Neuronal stem cell (in vitro differentiated cells): ENCODE measurements at regions not wholly inside any gene's neighbourhood (a gene's known extent, or its start where the extent isn't known, plus 50 kb on each side); places are given as distances from the start of the nearest gene placed in this dataset.

Experiments used
- DNase-seq: peaks from one replicate; pipeline ENCODE4 v3.0.0-alpha.2; 2013; ENCODE audit warnings: low spot score
- H2AFZ ChIP-seq: one replicate; pipeline ENCODE4 v1.6.1; 2013; ENCODE audit warnings: mild to moderate bottlenecking, low read length, inconsistent platforms
- H2AK5ac ChIP-seq: 2 replicates; pipeline ENCODE4 v1.6.1; 2013; ENCODE audit warnings: low read depth, mild to moderate bottlenecking, inconsistent platforms, low read length, moderate library complexity, mixed read lengths
- H2BK120ac ChIP-seq: 2 replicates; pipeline ENCODE4 v1.6.1; 2013; ENCODE audit warnings: low read depth, mild to moderate bottlenecking, inconsistent platforms, low read length, moderate library complexity, mixed read lengths
- H2BK12ac ChIP-seq: one replicate; pipeline ENCODE4 v1.6.1; 2013; ENCODE audit warnings: low read length, inconsistent platforms
- H2BK15ac ChIP-seq: 2 replicates; pipeline ENCODE4 v1.6.1; 2013; ENCODE audit warnings: mild to moderate bottlenecking, low read length, inconsistent platforms, mixed read lengths
- H2BK5ac ChIP-seq: one replicate; pipeline ENCODE4 v1.6.1; 2013; ENCODE audit warnings: inconsistent platforms, mild to moderate bottlenecking, low read length, moderate library complexity
- H3K14ac ChIP-seq: one replicate; pipeline ENCODE4 v1.6.1; 2013; ENCODE audit warnings: low read length, inconsistent platforms
- H3K18ac ChIP-seq: 2 replicates; pipeline ENCODE4 v1.6.1; 2013; ENCODE audit warnings: low read length, inconsistent platforms
- H3K23ac ChIP-seq: 2 replicates; pipeline ENCODE4 v1.6.1; 2013; ENCODE audit warnings: low read depth, mild to moderate bottlenecking, mixed read lengths, low read length, inconsistent platforms; ENCODE audit not compliant: poor library complexity
- H3K27ac ChIP-seq: replicated peaks from 3 replicates; pipeline ENCODE4 v1.5.1; 2013; ENCODE audit warnings: low read length, inconsistent platforms
- H3K27me3 ChIP-seq, 3 experiments: 2 replicates each; pipeline ENCODE4 v1.6.1; 2013; ENCODE audit warnings: low read length in 3 of 3, mild to moderate bottlenecking in 2 of 3, inconsistent platforms in 1 of 3, low read depth in 1 of 3, mixed read lengths in 1 of 3, moderate library complexity in 1 of 3; ENCODE audit not compliant: control insufficient read depth in 3 of 3, insufficient read depth in 3 of 3
- H3K36me3 ChIP-seq, 2 donors: replicated peaks in 1 of 2; 2 replicates each; pipeline ENCODE4 v1.6.1; 2013; ENCODE audit warnings: low read length in 2 of 2; ENCODE audit not compliant: control insufficient read depth in 2 of 2, insufficient read depth in 2 of 2
- H3K4ac ChIP-seq: 2 replicates; pipeline ENCODE4 v1.6.1; 2013; ENCODE audit warnings: inconsistent platforms, mild to moderate bottlenecking, low read length, moderate library complexity
- H3K4me1 ChIP-seq, 2 donors: 1 replicate in 1 of 2; 2 replicates in 1 of 2; pipeline ENCODE4 v1.6.1; 2013; ENCODE audit warnings: low read length in 2 of 2, low read depth in 1 of 2; ENCODE audit not compliant: control insufficient read depth in 2 of 2, insufficient read depth in 1 of 2
- H3K4me2 ChIP-seq: one replicate; pipeline ENCODE4 v1.6.1; 2013; ENCODE audit warnings: mild to moderate bottlenecking, low read length, inconsistent platforms; ENCODE audit not compliant: insufficient read depth, poor library complexity, severe bottlenecking
- H3K4me3 ChIP-seq, 2 donors: 2 replicates each; pipeline ENCODE4 v1.5.1; 2013; ENCODE audit warnings: low read length in 2 of 2, mild to moderate bottlenecking in 2 of 2, inconsistent platforms in 1 of 2, moderate library complexity in 1 of 2
- H3K79me1 ChIP-seq: one replicate; pipeline ENCODE4 v1.6.1; 2013; ENCODE audit warnings: low read depth, mild to moderate bottlenecking, inconsistent platforms, low read length, moderate library complexity
- H3K9ac ChIP-seq: one replicate; pipeline ENCODE4 v1.6.1; 2013; ENCODE audit warnings: mild to moderate bottlenecking, low read depth, low read length, inconsistent platforms; ENCODE audit not compliant: poor library complexity
- H3K9me3 ChIP-seq, 2 donors: replicated peaks in 1 of 2; 2 replicates each; pipeline versions ENCODE3 to v1.6.1; 2013; ENCODE audit warnings: low read length in 2 of 2, mild to moderate bottlenecking in 2 of 2, inconsistent platforms in 1 of 2, low read depth in 1 of 2, mixed read lengths in 1 of 2, moderate library complexity in 1 of 2; ENCODE audit not compliant: control insufficient read depth in 2 of 2, insufficient read depth in 1 of 2
- H4K8ac ChIP-seq: one replicate; pipeline ENCODE4 v1.6.1; 2013; ENCODE audit warnings: low read depth, mild to moderate bottlenecking, inconsistent platforms, low read length, moderate library complexity
- H4K91ac ChIP-seq: one replicate; pipeline ENCODE4 v1.6.1; 2013; ENCODE audit warnings: low read length, low read depth, mild to moderate bottlenecking, inconsistent platforms; ENCODE audit not compliant: poor library complexity
- WGBS, 2 donors: extraction: QIAGEN DNeasy Blood & Tissue Kit; methylation state at CpG; one replicate each; pipeline ENCODE4 v1.1.7; 2013; ENCODE audit warnings: missing lambda C conversion rate in 2 of 2, mixed read lengths in 1 of 2; ENCODE audit not compliant: insufficient read length in 2 of 2, insufficient replicate concordance in 1 of 2; ENCODE audit errors: extremely low coverage in 2 of 2; 5-methylcytosine and 5-hydroxymethylcytosine counted together

DNA sequence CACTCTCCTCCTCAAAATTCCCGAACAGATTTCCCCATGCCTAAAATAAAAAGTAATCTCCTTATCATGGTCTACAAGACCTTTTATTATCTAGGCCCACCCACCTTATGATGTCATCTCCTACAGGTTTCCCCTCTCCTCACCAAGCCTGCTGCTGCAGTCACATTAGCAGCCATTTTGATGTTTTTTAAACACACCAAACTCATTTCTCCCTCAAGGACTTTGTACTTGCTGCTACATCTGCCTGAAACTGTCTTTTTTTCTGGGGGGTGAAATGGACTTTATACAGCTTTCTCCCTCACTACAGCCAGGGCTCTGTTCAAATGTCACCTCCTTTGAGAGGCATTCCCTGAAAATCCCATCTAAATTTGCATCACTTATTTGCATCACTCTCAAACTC, 90.2 kb upstream of the TAB3 start:
- Histone ChIP-seq H3K9me3 (no peaks in the 10 kb centered on the region), H3K27me3 (no peaks in the 10 kb centered on the region), H3K4me3 (no peak overlapping the region), H2AK5ac (no peak overlapping the region), H3K9ac (no peak overlapping the region), H3K18ac (no peak overlapping the region), H2BK5ac (no peak overlapping the region), H2BK120ac (no peak overlapping the region), H3K23ac (no peak overlapping the region), H4K91ac (no peak overlapping the region), H4K8ac (no peak overlapping the region), H3K4me1 (no peaks in the 10 kb centered on the region), H3K36me3 (no peaks in the 10 kb centered on the region), H3K4me2 (no peak overlapping the region), H3K79me1 (no peaks in the 10 kb centered on the region), H3K14ac (no peak overlapping the region), H3K4ac (no peak overlapping the region), H2AFZ (no peak overlapping the region), H2BK12ac (no peak overlapping the region), H3K27ac (no peak overlapping the region), H2BK15ac (no peak overlapping the region)
- no CpG with 5 or more reads among the region's 1 CpG for WGBS, 2 donors
- no peak for DNase-seq

DNA sequence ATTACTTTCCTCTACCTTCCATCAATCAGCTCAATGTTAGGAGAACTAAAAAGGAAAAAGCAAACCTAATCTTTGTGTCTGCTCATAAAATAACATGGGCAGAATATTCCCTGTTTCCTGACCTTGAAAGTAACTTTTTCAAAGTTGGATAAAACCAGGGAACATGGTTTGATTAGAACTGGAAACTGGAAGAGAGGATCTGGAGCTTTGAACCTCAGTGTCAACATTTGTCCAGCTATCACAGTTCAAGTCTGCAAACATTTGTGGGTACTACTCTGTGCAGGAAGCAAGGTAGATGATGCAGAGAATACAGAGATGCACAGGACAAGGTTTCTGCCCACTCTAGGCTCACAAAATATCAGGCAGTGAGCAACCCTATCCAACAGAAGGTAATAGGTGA, 86.4 kb upstream of the TAB3 start:
- no peak overlapping the region for H2AK5ac ChIP-seq
- no peaks in the 10 kb centered on the region for H3K36me3 ChIP-seq
- no peak overlapping the region for H3K23ac ChIP-seq
- no peak overlapping the region for H3K4me2 ChIP-seq
- H3K4ac ChIP-seq = no peak overlapping the region
- no peak overlapping the region for H3K18ac ChIP-seq
- H2BK120ac ChIP-seq = no peak overlapping the region
- no peaks in the 10 kb centered on the region for H3K4me1 ChIP-seq
- H4K8ac ChIP-seq = no peak overlapping the region
- no peak overlapping the region for H3K27ac ChIP-seq
- H2BK15ac ChIP-seq = no peak overlapping the region
- H3K27me3 ChIP-seq = no peaks in the 10 kb centered on the region
- DNase-seq = no peak
- no peak overlapping the region for H2BK5ac ChIP-seq
- no peak overlapping the region for H2AFZ ChIP-seq
- no peak overlapping the region for H2BK12ac ChIP-seq
- H3K4me3 ChIP-seq = no peak overlapping the region
- no peak overlapping the region for H3K9ac ChIP-seq
- no peaks in the 10 kb centered on the region for H3K9me3 ChIP-seq
- no peaks in the 10 kb centered on the region for H3K79me1 ChIP-seq
- H3K14ac ChIP-seq = no peak overlapping the region
- no peak overlapping the region for H4K91ac ChIP-seq

GRCh38 chrX:30973784-30974427, 84.9 kb upstream of the TAB3 start:
- Histone ChIP-seq H3K27ac (no peak overlapping the region), H2BK5ac (no peak overlapping the region), H2AFZ (peak overlapping the region; percentile 47), H3K4ac (no peak overlapping the region), H4K91ac (no peak overlapping the region), H2BK15ac (no peak overlapping the region), H3K4me2 (no peak overlapping the region), H4K8ac (no peak overlapping the region), H3K4me3 (no peak overlapping the region), H2BK120ac (no peak overlapping the region), H3K23ac (no peak overlapping the region), H3K14ac (no peak overlapping the region), H3K9me3 (no peaks in the 10 kb centered on the region), H3K4me1 (no peaks in the 10 kb centered on the region), H3K27me3 (no peaks in the 10 kb centered on the region), H2BK12ac (no peak overlapping the region), H3K9ac (no peak overlapping the region), H2AK5ac (no peak overlapping the region), H3K79me1 (no peaks in the 10 kb centered on the region), H3K18ac (no peak overlapping the region), H3K36me3 (no peaks in the 10 kb centered on the region)
- WGBS, 2 donors = no CpG with 5 or more reads among the region's 5 CpGs
- DNase-seq = no peak

DNA sequence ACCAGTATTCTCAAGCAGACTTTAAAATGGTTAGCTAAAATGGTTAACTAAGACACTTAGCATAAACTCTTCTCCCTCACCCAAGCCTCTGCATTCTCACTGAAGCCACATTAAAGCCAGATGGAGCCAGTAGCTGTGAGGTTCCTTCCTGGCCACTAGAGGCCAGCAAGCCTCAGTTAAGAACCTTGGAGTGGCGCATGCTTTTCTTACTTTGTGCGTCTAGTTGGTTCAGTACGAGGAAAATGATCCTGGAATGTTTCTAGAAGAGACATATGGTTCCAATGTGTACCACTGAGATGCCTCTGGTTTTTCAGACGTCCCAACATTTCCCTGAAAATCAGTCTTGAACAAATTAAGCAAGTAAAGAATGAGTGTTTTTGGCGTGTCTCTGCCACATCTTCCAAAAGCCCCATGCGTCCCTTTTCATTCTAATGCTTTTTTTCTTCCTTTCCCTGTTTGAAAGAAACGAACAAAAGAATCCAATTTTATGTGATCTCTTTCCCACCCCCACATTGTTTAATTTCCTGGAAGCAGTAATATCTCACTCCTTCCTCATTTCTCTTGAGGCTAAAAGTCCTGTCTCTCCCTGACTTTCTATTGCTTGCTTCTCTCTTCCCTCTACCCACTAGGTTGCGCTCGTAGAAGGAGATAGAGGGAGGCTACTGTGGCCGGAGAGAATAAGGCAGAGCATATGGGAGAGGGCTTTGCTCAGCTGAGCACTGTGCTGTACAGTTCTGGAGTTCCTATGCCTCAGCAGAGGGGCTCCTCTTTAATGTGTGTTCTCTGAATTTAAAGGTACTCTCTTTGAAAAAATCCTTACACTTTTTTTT, 82.9 kb upstream of the TAB3 start:
- Histone ChIP-seq H2BK12ac (no peak overlapping the region), H3K36me3 (no peaks in the 10 kb centered on the region), H3K9me3 (no peaks in the 10 kb centered on the region), H4K8ac (no peak overlapping the region), H3K27me3 (no peaks in the 10 kb centered on the region), H3K79me1 (no peaks in the 10 kb centered on the region), H3K4ac (no peak overlapping the region), H3K4me2 (peak overlapping the region; percentile 19), H2BK5ac (no peak overlapping the region), H3K4me1 (no peaks in the 10 kb centered on the region), H3K4me3 (no peak overlapping the region), H3K14ac (no peak overlapping the region), H2BK15ac (no peak overlapping the region), H3K27ac (no peak overlapping the region), H2AFZ (peak overlapping the region; percentile 76), H3K9ac (no peak overlapping the region), H2BK120ac (no peak overlapping the region), H4K91ac (no peak overlapping the region), H2AK5ac (no peak overlapping the region), H3K23ac (no peak overlapping the region), H3K18ac (no peak overlapping the region)
- DNase-seq = peak; percentile 9
- no CpG with 5 or more reads among the region's 10 CpGs for WGBS, 2 donors
